ENCODE measurements at regions not wholly inside any gene's neighbourhood (a gene's known extent, or its start where the extent isn't known, plus 50 kb on each side); places are given as distances from the start of the nearest gene placed in this dataset.
"Not testable (repeated sequence)": the region's sequence is repeated elsewhere in the genome, so short reads cannot be mapped to it uniquely, and the experiment has no call there.

DNA sequence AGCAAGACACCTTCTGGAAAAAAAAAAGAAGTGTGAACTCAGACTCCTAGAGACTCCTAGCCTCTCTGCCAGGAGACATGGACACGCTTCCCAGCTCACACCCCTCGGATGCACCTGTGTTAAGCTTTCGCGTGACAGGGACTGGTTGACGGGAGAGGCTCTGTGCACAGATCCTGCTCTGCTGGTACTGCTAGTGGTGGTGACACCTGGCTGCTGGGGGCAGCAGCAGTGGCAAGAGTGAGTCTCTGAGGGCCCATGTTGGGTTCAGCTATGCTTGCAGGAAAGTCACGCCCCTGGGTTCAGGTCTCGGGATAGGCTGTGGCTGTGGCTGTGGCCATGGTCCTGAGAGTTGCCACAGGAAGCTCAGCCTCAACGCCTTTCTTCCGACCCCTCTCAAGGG is 81.1 kb downstream of the XRCC2 start:
- TF ChIP-seq POLR2A (IDR thresholded peaks at IDR 0.05) = no peak
- TF ChIP-seq, protein P1, sequence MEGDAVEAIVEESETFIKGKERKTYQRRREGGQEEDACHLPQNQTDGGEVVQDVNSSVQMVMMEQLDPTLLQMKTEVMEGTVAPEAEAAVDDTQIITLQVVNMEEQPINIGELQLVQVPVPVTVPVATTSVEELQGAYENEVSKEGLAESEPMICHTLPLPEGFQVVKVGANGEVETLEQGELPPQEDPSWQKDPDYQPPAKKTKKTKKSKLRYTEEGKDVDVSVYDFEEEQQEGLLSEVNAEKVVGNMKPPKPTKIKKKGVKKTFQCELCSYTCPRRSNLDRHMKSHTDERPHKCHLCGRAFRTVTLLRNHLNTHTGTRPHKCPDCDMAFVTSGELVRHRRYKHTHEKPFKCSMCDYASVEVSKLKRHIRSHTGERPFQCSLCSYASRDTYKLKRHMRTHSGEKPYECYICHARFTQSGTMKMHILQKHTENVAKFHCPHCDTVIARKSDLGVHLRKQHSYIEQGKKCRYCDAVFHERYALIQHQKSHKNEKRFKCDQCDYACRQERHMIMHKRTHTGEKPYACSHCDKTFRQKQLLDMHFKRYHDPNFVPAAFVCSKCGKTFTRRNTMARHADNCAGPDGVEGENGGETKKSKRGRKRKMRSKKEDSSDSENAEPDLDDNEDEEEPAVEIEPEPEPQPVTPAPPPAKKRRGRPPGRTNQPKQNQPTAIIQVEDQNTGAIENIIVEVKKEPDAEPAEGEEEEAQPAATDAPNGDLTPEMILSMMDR (IDR thresholded peaks at IDR 0.05) = no peak
- Histone ChIP-seq H3K9me3 (no peaks in the 10 kb centered on the region), H3K36me3 (no peaks in the 10 kb centered on the region), H3K27ac (no peak overlapping the region), H3K27me3 (no peaks in the 10 kb centered on the region), H3K4me3 (no peak overlapping the region), H3K4me1 (no peaks in the 10 kb centered on the region)
- peak in 1 of 3 donors; percentile 10 for DNase-seq

DNA sequence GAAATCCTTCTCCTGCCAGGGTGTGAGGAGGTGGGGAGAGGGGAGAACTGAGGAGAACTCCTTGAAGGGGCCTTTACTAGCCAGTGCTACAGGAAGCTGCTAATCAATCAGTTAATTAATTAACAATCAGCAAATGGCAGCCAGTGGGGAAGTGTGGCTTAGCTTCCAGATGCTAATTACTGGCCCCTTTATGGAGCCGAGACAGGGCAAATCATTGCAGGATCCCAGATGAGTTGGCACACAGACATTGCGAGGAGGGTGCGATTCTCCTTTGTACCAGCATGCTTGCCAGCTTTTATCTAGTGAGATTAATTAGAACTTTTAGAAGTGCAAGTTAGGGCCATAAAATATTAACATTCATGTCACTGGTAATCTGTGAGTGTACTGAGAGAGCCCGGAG is 84.0 kb downstream of the XRCC2 start:
- H3K4me1 ChIP-seq = no peaks in the 10 kb centered on the region
- no peaks in the 10 kb centered on the region for H3K9me3 ChIP-seq
- no peak overlapping the region for H3K4me3 ChIP-seq
- no peak overlapping the region for H3K27ac ChIP-seq
- TF ChIP-seq, protein P1 (IDR thresholded peaks at IDR 0.05) = no peak
- no peak for TF ChIP-seq POLR2A (IDR thresholded peaks at IDR 0.05)
- peak in 1 of 3 donors; percentile 14 for DNase-seq
- no peaks in the 10 kb centered on the region for H3K36me3 ChIP-seq
- no peaks in the 10 kb centered on the region for H3K27me3 ChIP-seq

DNA sequence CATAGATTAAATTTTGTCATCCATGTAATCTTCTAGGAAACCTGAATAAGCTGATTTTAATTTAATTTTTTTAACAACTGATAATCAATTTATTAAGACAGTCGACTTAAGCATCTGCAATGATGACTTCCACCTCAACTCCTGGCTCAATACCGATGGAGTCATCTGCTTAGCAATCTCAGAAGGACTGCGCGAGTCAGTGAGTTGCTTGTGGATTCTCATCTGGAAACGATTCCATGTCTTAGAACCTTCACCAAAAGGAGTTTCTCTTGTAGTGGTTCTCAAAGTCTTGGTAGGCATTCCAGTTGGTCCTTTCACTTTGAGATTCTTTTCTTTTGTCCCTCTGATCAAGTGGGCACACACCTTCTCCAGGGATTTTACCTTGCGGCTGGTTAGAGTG is 85.5 kb downstream of the XRCC2 start:
- Histone ChIP-seq H3K9me3 (no peaks in the 10 kb centered on the region), H3K27ac (no peak overlapping the region), H3K4me3 (no peak overlapping the region), H3K4me1 (no peaks in the 10 kb centered on the region), H3K36me3 (no peaks in the 10 kb centered on the region), H3K27me3 (no peaks in the 10 kb centered on the region)
- TF ChIP-seq, protein P1 (IDR thresholded peaks at IDR 0.05) = no peak
- TF ChIP-seq POLR2A (IDR thresholded peaks at IDR 0.05) = no peak
- peak in 1 of 3 donors; percentile 2 for DNase-seq

DNA sequence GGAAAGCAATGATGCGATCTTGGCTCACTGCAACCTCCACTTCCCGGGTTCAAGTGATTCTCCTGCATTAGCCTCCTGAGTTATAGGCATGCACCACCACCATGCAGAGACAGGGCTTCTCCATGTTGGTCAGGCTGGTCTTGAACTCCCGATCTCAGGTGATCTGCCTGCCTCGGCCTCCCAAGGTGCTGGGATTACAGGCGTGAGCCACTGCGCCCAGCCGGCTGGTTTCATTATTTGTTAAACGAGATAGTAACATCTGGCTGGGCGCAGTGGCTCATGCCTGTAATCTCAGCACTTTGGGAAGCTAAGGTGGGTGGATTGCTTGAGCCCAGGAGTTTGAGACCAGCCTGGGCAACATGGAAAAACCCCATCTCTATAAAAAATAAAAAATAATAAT is 86.1 kb downstream of the XRCC2 start:
- not testable (repeated sequence) for H3K4me3 ChIP-seq, H3K36me3 ChIP-seq, H3K4me1 ChIP-seq, H3K27ac ChIP-seq, H3K9me3 ChIP-seq, H3K27me3 ChIP-seq
- DNase-seq = peak in 1 of 3 donors; percentile 10

DNA sequence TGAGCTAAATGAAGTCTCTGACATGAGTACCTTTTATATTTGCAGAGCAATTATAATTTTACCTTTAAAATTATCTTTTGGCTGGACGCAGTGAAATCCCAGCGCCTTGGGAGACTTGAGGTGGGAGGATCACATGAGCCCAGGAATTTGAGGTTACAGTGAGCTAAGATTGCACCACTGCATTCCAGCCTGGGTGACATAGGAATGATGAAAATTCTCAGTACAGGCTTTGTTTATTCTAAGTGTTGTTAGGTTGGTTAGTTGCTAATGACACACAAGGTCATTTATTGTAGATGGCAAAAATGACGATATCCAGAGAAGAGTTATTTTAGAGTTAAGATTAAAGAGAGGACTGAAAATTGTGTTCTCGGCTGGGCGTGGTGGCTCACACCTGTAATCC is 87.6 kb downstream of the XRCC2 start:
- Histone ChIP-seq H3K27me3 (no peaks in the 10 kb centered on the region), H3K27ac (no peak overlapping the region), H3K9me3 (no peaks in the 10 kb centered on the region), H3K36me3 (no peaks in the 10 kb centered on the region), H3K4me3 (no peak overlapping the region), H3K4me1 (no peaks in the 10 kb centered on the region)
- TF ChIP-seq, protein P1 (IDR thresholded peaks at IDR 0.05) = no peak
- TF ChIP-seq POLR2A (IDR thresholded peaks at IDR 0.05) = no peak
- DNase-seq = no peak

DNA sequence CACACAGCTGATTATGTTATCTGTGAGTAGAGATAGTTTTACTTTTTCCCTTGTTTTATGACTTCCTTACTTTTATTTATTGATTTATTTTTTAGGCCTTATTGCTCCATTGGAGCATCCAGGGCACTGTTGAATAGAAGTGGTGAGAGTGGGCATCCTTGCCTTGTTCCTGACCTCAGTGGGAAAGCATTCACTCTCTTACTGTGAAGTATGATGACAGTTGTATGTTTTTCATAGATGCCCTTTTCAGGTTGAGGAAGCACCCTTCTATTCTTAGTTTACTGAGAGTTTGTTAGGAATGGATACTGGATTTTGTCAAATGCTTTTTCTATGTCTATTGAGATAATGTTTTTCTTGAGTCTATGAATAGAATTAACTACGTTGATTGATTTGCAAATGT is 88.6 kb downstream of the XRCC2 start:
- no peak for DNase-seq
- no peaks in the 10 kb centered on the region for H3K27me3 ChIP-seq
- TF ChIP-seq, protein P1 (IDR thresholded peaks at IDR 0.05) = no peak
- TF ChIP-seq POLR2A (IDR thresholded peaks at IDR 0.05) = no peak
- no peak overlapping the region for H3K4me3 ChIP-seq
- no peaks in the 10 kb centered on the region for H3K4me1 ChIP-seq
- H3K36me3 ChIP-seq = no peaks in the 10 kb centered on the region
- H3K9me3 ChIP-seq = no peaks in the 10 kb centered on the region
- H3K27ac ChIP-seq = no peak overlapping the region
